AG09319 (cell line): ENCODE measurements at regions not wholly inside any gene's neighbourhood (a gene's known extent, or its start where the extent isn't known, plus 50 kb on each side); places are given as distances from the start of the nearest gene placed in this dataset.

Experiments
- DNase-seq: peaks from one replicate; pipeline ENCODE4 v3.0.0-alpha.2; 2010; ENCODE audit warnings: low read depth; ENCODE audit errors: extremely low read depth
- TF ChIP-seq, protein P1 (sequence below): IDR thresholded peaks from 2 replicates; pipeline ENCODE4 v1.5.1; 2011; ENCODE audit warnings: low read depth, mild to moderate bottlenecking, inconsistent platforms, low read length, moderate library complexity

- TF ChIP-seq, protein P1, sequence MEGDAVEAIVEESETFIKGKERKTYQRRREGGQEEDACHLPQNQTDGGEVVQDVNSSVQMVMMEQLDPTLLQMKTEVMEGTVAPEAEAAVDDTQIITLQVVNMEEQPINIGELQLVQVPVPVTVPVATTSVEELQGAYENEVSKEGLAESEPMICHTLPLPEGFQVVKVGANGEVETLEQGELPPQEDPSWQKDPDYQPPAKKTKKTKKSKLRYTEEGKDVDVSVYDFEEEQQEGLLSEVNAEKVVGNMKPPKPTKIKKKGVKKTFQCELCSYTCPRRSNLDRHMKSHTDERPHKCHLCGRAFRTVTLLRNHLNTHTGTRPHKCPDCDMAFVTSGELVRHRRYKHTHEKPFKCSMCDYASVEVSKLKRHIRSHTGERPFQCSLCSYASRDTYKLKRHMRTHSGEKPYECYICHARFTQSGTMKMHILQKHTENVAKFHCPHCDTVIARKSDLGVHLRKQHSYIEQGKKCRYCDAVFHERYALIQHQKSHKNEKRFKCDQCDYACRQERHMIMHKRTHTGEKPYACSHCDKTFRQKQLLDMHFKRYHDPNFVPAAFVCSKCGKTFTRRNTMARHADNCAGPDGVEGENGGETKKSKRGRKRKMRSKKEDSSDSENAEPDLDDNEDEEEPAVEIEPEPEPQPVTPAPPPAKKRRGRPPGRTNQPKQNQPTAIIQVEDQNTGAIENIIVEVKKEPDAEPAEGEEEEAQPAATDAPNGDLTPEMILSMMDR = no peak
- no peak for DNase-seq
These were observed 137.0 kb upstream of the MAX start for GRCh38 chr14:65239143-65239937.

- TF ChIP-seq, protein P1 = no peak
- DNase-seq = no peak
These were observed 137.6 kb upstream of the MAX start for GRCh38 chr14:65239938-65240296.

GRCh38 chr14:65241125-65241752, 138.9 kb upstream of the MAX start:
- TF ChIP-seq, protein P1 = no peak
- no peak for DNase-seq

GRCh38 chr14:65242732-65243134, 140.4 kb upstream of the MAX start:
- DNase-seq = no peak
- TF ChIP-seq, protein P1 = no peak

DNA sequence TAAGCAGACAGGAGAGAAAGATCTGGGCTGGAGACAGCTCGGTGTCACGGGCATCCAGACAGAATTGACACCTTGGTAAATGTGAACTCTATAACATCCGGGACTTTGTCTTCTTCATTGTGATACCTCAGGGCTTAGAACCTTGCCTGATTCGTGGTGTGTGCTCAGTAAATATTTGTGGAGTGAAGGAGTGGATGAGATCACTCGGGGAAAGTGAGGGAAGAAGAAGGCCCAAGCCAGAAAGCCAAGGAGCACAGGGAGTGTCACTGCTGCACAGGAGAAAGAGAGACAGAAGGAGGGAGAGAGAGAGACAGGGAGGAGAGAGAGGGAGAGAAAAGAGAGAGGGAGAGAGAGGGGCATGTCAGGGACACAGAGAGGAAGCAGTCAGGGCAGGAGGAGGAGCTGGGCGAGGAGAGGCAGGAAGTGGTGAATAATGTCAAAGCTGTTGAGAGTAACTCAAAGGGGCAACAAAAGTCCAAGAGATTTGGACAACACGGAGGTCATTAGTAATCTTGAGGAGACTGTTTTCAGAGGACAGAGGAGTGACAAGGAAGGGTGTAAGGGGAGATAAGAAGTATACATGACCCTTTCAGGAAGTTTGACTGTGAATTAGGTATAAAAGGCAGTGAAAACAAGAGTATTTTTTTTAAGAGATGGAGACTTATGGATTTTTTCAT, 141.6 kb upstream of the MAX start:
- TF ChIP-seq, protein P1 = no peak
- no peak for DNase-seq

DNA sequence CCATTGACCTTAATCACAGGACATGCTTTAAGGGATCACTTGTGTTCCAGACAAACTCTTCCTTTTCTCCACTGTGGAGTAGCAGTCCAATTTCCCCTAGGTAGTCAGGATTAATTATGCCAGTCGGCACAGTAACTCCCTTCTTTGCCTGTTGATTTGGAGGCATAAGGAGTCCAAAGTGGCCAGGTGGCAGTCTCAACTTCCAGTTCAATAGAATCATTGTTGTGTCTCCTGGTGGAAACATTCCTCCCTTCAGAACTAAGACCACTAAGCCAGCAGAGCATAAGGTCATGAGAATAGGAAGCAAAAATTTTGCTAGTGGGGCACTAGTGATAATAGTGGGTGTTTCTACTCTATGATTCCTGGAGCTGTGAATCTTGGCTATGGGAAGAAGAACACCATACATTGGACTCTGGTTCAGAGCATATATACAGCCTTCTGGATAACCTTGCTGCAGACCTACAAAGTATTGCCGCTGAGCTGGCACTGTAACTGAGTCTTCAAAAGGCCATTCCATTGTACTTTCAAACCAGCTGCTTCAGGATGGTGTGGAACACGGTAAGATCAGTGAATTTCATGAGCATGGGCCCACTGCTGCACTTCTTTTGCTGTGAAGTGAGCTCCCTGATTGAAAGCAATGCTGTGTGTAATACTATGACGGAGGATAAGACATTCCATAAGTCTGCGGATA, 147.3 kb upstream of the MAX start:
- TF ChIP-seq, protein P1 = no peak

DNA sequence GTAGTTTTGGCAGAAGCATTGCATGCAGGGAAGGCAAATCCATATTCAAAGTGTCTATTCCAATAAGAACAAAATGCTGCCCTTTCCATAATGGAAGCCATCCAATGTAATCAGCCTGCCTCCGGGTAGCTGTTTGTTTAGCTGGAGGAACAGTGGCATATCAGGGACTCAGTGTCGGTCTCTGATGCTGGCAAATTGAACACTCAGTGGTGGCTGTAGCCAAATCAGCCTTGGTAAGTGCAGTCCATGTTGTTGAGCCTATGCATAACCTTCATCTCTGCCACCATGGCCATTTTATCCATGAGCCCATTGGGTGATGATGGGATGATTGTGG, 147.8 kb upstream of the MAX start:
- no peak for DNase-seq

More for the DNA sequence above, 147.3 kb upstream of the MAX start:
- DNase-seq = no peak

More for the DNA sequence above, 147.8 kb upstream of the MAX start:
- TF ChIP-seq, protein P1 = no peak
